ENCODE measurements at regions not wholly inside any gene's neighbourhood (a gene's known extent, or its start where the extent isn't known, plus 50 kb on each side); places are given as distances from the start of the nearest gene placed in this dataset.

DNA sequence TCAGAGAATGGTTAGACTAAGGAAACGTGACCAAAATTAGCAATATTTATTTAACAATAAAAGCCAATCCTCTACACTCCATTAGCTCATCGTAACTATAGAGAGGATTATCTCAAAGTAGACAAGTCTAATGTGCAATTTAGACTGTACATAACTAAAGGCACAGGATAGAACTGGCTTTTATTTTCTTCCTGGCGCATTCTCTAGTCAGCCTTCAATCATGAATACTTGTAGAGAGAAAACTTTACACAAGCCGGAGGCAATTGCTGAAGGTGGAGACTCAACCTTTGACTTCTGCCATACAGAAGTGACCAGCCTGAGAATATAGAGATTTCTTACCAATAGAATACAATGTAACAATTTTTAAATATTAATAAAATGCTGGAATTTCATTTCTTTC, 777.9 kb downstream of the LTN1 start:
- no peaks in the 10 kb centered on the region for H4K20me1 ChIP-seq (ENCODE audit: insufficient read depth, low read length)
- no peak overlapping the region for H3K4me3 ChIP-seq (ENCODE audit: insufficient read depth, low read depth, low read length)
- no peak overlapping the region for H3K4me2 ChIP-seq (ENCODE audit: low read length)
- H3K27me3 ChIP-seq (ENCODE audit: insufficient read depth, low read length), result no peaks in the 10 kb centered on the region
- Mint-ChIP-seq H3K36me3 (ENCODE audit: low read depth, unreplicated experiment) (peaks cover 2% of the 10 kb centered on the region), H3K27ac (ENCODE audit: unreplicated experiment) (no peak overlapping the region), H3K4me1 (ENCODE audit: low read depth, unreplicated experiment) (no peaks in the 10 kb centered on the region), H3K27me3 (ENCODE audit: low read depth, unreplicated experiment) (no peaks in the 10 kb centered on the region), H3K9me3 (ENCODE audit: unreplicated experiment) (no peaks in the 10 kb centered on the region), H3K4me3 (ENCODE audit: unreplicated experiment) (no peak overlapping the region)
- no peaks in the 10 kb centered on the region for H3K9me3 ChIP-seq (ENCODE audit: insufficient read depth, low read depth, low read length)
- H3K27ac ChIP-seq (ENCODE audit: low read depth, low read length), result no peak overlapping the region
- H3K79me2 ChIP-seq (ENCODE audit: insufficient read depth, low read length), result no peaks in the 10 kb centered on the region
- FAIRE-seq (no peak), DNase-seq (ENCODE audit: low read depth) (no peak)
- TF ChIP-seq EZH2 (IDR thresholded peaks at IDR 0.05; ENCODE audit: insufficient read depth, low read length) (no peak), CTCF (IDR thresholded peaks at IDR 0.05; ENCODE audit: insufficient read depth, low read depth, low read length) (no peak)
- no peaks in the 10 kb centered on the region for H3K36me3 ChIP-seq (ENCODE audit: insufficient read depth, low read length)
- H3K9ac ChIP-seq (ENCODE audit: low read length), result no peak overlapping the region
- H3K4me1 ChIP-seq (ENCODE audit: insufficient read depth, low read length), result no peaks in the 10 kb centered on the region
- H2AFZ ChIP-seq (ENCODE audit: low read depth, low read length), result no peak overlapping the region

DNA sequence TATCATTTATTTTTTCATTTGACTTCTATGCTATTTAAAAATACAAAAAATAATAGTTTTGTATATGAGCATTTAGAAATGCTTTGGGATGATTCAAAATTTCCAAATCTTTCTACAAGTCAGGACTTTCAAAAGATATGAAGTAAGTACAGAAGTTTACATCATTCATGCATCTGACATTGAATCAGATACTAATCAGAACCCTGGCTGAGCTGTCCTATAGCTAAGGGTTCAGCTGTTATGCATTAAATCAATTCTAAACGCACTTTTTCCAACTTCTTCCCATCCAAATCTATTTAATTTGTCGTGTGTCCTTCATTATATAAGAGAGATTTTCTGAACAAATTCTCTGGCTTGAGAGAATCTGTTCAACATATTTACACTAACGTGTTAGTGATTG, 779.4 kb downstream of the LTN1 start:
- Histone ChIP-seq H3K79me2 (ENCODE audit: insufficient read depth, low read length) (no peaks in the 10 kb centered on the region), H3K4me3 (ENCODE audit: insufficient read depth, low read depth, low read length) (no peak overlapping the region), H3K27me3 (ENCODE audit: insufficient read depth, low read length) (no peaks in the 10 kb centered on the region), H2AFZ (ENCODE audit: low read depth, low read length) (no peak overlapping the region), H4K20me1 (ENCODE audit: insufficient read depth, low read length) (no peaks in the 10 kb centered on the region), H3K4me1 (ENCODE audit: insufficient read depth, low read length) (no peaks in the 10 kb centered on the region), H3K9me3 (ENCODE audit: insufficient read depth, low read depth, low read length) (no peaks in the 10 kb centered on the region), H3K9ac (ENCODE audit: low read length) (no peak overlapping the region), H3K4me2 (ENCODE audit: low read length) (no peak overlapping the region), H3K27ac (ENCODE audit: low read depth, low read length) (no peak overlapping the region), H3K36me3 (ENCODE audit: insufficient read depth, low read length) (no peaks in the 10 kb centered on the region)
- FAIRE-seq (no peak), DNase-seq (ENCODE audit: low read depth) (no peak)
- H3K36me3 Mint-ChIP-seq (ENCODE audit: low read depth, unreplicated experiment), result no peaks in the 10 kb centered on the region
- H3K27me3 Mint-ChIP-seq (ENCODE audit: low read depth, unreplicated experiment), result no peaks in the 10 kb centered on the region
- no peak overlapping the region for H3K4me3 Mint-ChIP-seq (ENCODE audit: unreplicated experiment)
- no peak overlapping the region for H3K27ac Mint-ChIP-seq (ENCODE audit: unreplicated experiment)
- H3K4me1 Mint-ChIP-seq (ENCODE audit: low read depth, unreplicated experiment), result no peaks in the 10 kb centered on the region
- no peaks in the 10 kb centered on the region for H3K9me3 Mint-ChIP-seq (ENCODE audit: unreplicated experiment)
- TF ChIP-seq CTCF (IDR thresholded peaks at IDR 0.05; ENCODE audit: insufficient read depth, low read depth, low read length) (no peak), EZH2 (IDR thresholded peaks at IDR 0.05; ENCODE audit: insufficient read depth, low read length) (no peak)

GRCh38 chr21:28212061-28212460, 780.6 kb downstream of the LTN1 start:
- Histone ChIP-seq H2AFZ (ENCODE audit: low read depth, low read length) (no peak overlapping the region), H3K27ac (ENCODE audit: low read depth, low read length) (no peak overlapping the region), H3K9ac (ENCODE audit: low read length) (no peak overlapping the region), H3K4me2 (ENCODE audit: low read length) (no peak overlapping the region), H3K36me3 (ENCODE audit: insufficient read depth, low read length) (no peaks in the 10 kb centered on the region), H3K9me3 (ENCODE audit: insufficient read depth, low read depth, low read length) (no peaks in the 10 kb centered on the region), H3K79me2 (ENCODE audit: insufficient read depth, low read length) (no peaks in the 10 kb centered on the region), H3K4me3 (ENCODE audit: insufficient read depth, low read depth, low read length) (no peak overlapping the region), H3K27me3 (ENCODE audit: insufficient read depth, low read length) (no peaks in the 10 kb centered on the region), H3K4me1 (ENCODE audit: insufficient read depth, low read length) (no peaks in the 10 kb centered on the region), H4K20me1 (ENCODE audit: insufficient read depth, low read length) (no peaks in the 10 kb centered on the region)
- no peak for FAIRE-seq
- no peaks in the 10 kb centered on the region for H3K9me3 Mint-ChIP-seq (ENCODE audit: unreplicated experiment)
- peak; percentile 6 for DNase-seq (ENCODE audit: low read depth)
- H3K27me3 Mint-ChIP-seq (ENCODE audit: low read depth, unreplicated experiment), result no peaks in the 10 kb centered on the region
- no peak overlapping the region for H3K4me3 Mint-ChIP-seq (ENCODE audit: unreplicated experiment)
- H3K27ac Mint-ChIP-seq (ENCODE audit: unreplicated experiment), result no peak overlapping the region
- H3K36me3 Mint-ChIP-seq (ENCODE audit: low read depth, unreplicated experiment), result no peaks in the 10 kb centered on the region
- no peak for TF ChIP-seq EZH2 (IDR thresholded peaks at IDR 0.05; ENCODE audit: insufficient read depth, low read length)
- no peak for TF ChIP-seq CTCF (IDR thresholded peaks at IDR 0.05; ENCODE audit: insufficient read depth, low read depth, low read length)
- H3K4me1 Mint-ChIP-seq (ENCODE audit: low read depth, unreplicated experiment), result no peaks in the 10 kb centered on the region
